T-cell (primary cell): ENCODE measurements at regions not wholly inside any gene's neighbourhood (a gene's known extent, or its start where the extent isn't known, plus 50 kb on each side); places are given as distances from the start of the nearest gene placed in this dataset.
A peak's percentile ranks its signal among the peaks of the same experiment; 100 is the strongest.

Experiments
- ATAC-seq, 4 experiments: fragments of 200-7000 bp in 3 of 4; fragments of 150-1000 bp in 1 of 4; cut with Tn5 transposase; replicated peaks in 1 of 4; 1 replicate in 3 of 4; 2 replicates in 1 of 4; pipeline ENCODE4 v1.10.0; 2021; ENCODE audit warnings: moderate library complexity in 3 of 4, mild to moderate bottlenecking in 2 of 4, moderate number of reproducible peaks in 1 of 4
- CTCF ChIA-PET, 2 donors: fragments of 300-600 bp; sonication (Branson Sonifier 250); formaldehyde crosslinking; loops; one replicate each; lab custom pipeline; 2022; ENCODE audit warnings: antibody characterized with exemption in 2 of 2; lab: Charles Lee
- POLR2A ChIA-PET, 2 donors: fragments of 300-600 bp; sonication (Branson Sonifier 250); formaldehyde crosslinking; loops; one replicate each; lab custom pipeline; 2022; ENCODE audit warnings: antibody characterized with exemption in 2 of 2; lab: Charles Lee
- DNase-seq, 35 experiments: peaks; one replicate each; pipeline versions ENCODE4 v3.0.0 to v3.0.0-alpha.2; 2013 to 2023
- H3K27ac ChIP-seq: one replicate; pipeline ENCODE4 v1.5.1; 2013; ENCODE audit warnings: low read length
- H3K27me3 ChIP-seq, 2 experiments: replicated peaks in 1 of 2; 1 replicate in 1 of 2; 2 replicates in 1 of 2; pipeline versions ENCODE4 v1.6.1 to v1.7.0; 2013; ENCODE audit warnings: low read length in 1 of 2, mixed read lengths in 1 of 2; ENCODE audit not compliant: control insufficient read depth in 2 of 2, insufficient read depth in 2 of 2; ENCODE audit errors: extremely low read depth in 1 of 2
- H3K36me3 ChIP-seq, 2 donors: 1 replicate in 1 of 2; 2 replicates in 1 of 2; pipeline versions ENCODE4 v1.6.1 to v1.7.0; 2013; ENCODE audit warnings: low read length in 1 of 2; ENCODE audit not compliant: control insufficient read depth in 2 of 2, insufficient read depth in 1 of 2; ENCODE audit errors: extremely low read depth in 1 of 2
- H3K4me1 ChIP-seq, 2 experiments: 1 replicate in 1 of 2; 2 replicates in 1 of 2; pipeline versions ENCODE4 v1.6.1 to v1.7.0; 2013; ENCODE audit warnings: low read length in 2 of 2, mixed read lengths in 1 of 2; ENCODE audit not compliant: insufficient read depth in 2 of 2, control insufficient read depth in 1 of 2; ENCODE audit errors: extremely low read depth in 1 of 2
- H3K4me3 ChIP-seq, 2 donors: 1 replicate in 1 of 2; 2 replicates in 1 of 2; pipeline versions ENCODE4 v1.5.1 to v1.7.0; 2013; ENCODE audit warnings: mild to moderate bottlenecking in 2 of 2, low read length in 1 of 2, moderate library complexity in 1 of 2; ENCODE audit not compliant: control insufficient read depth in 1 of 2; ENCODE audit errors: extremely low read depth in 1 of 2
- H3K9me3 ChIP-seq: 2 replicates; pipeline ENCODE4 v1.7.0; 2013
- H3K27ac Mint-ChIP-seq, 2 donors: one replicate each; pipeline ENCODE4 v1.8.0; 2020 to 2021; ENCODE audit warnings: mild to moderate bottlenecking in 2 of 2, mixed read lengths in 2 of 2
- H3K27me3 Mint-ChIP-seq, 2 donors: one replicate each; pipeline ENCODE4 v1.8.0; 2021 to 2022; ENCODE audit warnings: mixed read lengths in 2 of 2
- H3K36me3 Mint-ChIP-seq: one replicate; pipeline ENCODE4 v1.8.0; 2021; ENCODE audit warnings: mixed read lengths
- H3K4me1 Mint-ChIP-seq, 3 donors: one replicate each; pipeline ENCODE4 v1.8.0; 2020 to 2022; ENCODE audit warnings: mixed read lengths in 3 of 3, mild to moderate bottlenecking in 1 of 3
- H3K4me3 Mint-ChIP-seq, 3 donors: one replicate each; pipeline ENCODE4 v1.8.0; 2020 to 2022; ENCODE audit warnings: mild to moderate bottlenecking in 3 of 3, mixed read lengths in 3 of 3, moderate library complexity in 3 of 3
- H3K9me3 Mint-ChIP-seq, 3 donors: one replicate each; pipeline ENCODE4 v1.8.0; 2020 to 2022; ENCODE audit warnings: mixed read lengths in 3 of 3
- WGBS: methylation state at CpG from one replicate; pipeline ENCODE4 v1.1.5; 2013; ENCODE audit warnings: missing lambda C conversion rate; ENCODE audit not compliant: insufficient coverage; 5-methylcytosine and 5-hydroxymethylcytosine counted together

DNA sequence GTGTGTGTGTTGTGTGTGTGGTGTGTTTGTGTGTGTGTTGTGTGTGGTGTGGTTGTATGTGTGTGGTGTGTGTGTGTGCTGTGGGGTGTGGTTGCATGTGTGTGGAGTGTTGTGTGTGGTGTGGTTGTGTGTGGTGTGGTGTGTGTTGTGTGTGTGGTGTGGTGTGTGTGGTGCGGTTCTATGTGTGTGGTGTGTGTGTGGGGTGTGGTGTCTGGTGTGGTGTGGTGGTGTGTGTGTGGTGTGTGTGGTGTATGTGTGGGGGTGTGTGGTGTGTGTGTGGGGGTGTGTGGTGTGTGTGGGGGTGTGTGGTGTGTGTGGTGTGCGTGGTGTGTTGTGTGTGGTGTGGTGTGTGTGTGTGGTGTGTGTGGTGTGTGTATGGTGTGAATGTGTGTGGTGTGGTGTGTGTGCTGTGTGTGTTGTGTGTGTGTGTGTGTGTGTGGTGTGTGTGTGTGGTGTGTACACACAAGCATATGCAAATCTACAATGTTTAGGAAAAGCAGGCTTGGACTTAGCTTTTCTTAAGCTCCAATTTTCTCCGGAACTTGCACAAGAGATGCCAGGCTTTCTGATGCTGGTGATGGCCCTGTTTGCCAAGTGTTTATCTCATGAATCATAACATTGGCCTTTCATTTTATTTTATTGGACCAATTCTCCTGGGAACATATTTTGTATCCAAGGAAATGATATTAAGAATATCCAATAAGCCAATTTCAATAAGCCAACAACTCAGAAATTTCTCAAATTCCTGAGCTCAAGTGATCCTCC lies 148.7 kb downstream of the SPATA18 start:
- POLR2A ChIA-PET, result no interaction called here
- Histone ChIP-seq H3K27me3 (no peaks in the 10 kb centered on the region), H3K4me3 (no peak overlapping the region), H3K9me3 (no peaks in the 10 kb centered on the region), H3K4me1 (no peaks in the 10 kb centered on the region), H3K27ac (no peak overlapping the region), H3K36me3 (no peaks in the 10 kb centered on the region)
- Mint-ChIP-seq H3K4me1 (no peaks in the 10 kb centered on the region), H3K36me3 (no peaks in the 10 kb centered on the region), H3K27me3 (no peaks in the 10 kb centered on the region), H3K27ac (no peak overlapping the region), H3K4me3 (no peak overlapping the region), H3K9me3 (peaks cover 0 to 4% (median 0%) of the 10 kb centered on the region in 3 donors)
- no peak for DNase-seq
- no peak for ATAC-seq
- WGBS, result 95% methylated on average over 2 of the region's 3 CpGs
- CTCF ChIA-PET, result no interaction called here

DNA sequence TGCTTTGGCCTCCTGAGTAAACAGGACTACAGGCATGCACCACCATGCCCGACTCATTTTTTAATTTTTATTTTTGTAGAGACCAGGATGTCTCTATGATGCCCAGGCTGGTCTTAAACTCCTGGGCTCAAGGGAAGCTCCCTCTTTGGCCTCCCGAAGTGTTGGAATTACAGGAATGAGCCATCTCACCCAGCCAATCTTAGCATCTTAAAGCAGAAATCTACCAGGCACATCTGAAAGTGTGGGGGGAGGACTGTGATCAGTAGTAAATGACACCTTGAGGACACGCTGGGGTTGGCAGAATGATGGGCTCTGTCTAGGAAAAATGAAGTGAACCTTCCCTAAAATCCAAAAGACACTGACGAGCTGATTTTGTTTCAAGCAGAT lies 149.2 kb downstream of the SPATA18 start:
- no peaks in the 10 kb centered on the region for H3K27me3 Mint-ChIP-seq
- no peak overlapping the region for H3K27ac Mint-ChIP-seq
- Histone ChIP-seq H3K4me3 (no peak overlapping the region), H3K9me3 (no peaks in the 10 kb centered on the region), H3K27ac (no peak overlapping the region), H3K36me3 (no peaks in the 10 kb centered on the region), H3K27me3 (no peaks in the 10 kb centered on the region), H3K4me1 (no peaks in the 10 kb centered on the region)
- H3K36me3 Mint-ChIP-seq, result no peaks in the 10 kb centered on the region
- WGBS, result 80% methylated on average over 2 of the region's 4 CpGs
- H3K4me1 Mint-ChIP-seq, result no peaks in the 10 kb centered on the region
- no peak for ATAC-seq
- POLR2A ChIA-PET, result no interaction called here
- CTCF ChIA-PET, result no interaction called here
- H3K4me3 Mint-ChIP-seq, result no peak overlapping the region
- H3K9me3 Mint-ChIP-seq, result peaks cover 0 to 4% (median 0%) of the 10 kb centered on the region in 3 donors
- no peak for DNase-seq

DNA sequence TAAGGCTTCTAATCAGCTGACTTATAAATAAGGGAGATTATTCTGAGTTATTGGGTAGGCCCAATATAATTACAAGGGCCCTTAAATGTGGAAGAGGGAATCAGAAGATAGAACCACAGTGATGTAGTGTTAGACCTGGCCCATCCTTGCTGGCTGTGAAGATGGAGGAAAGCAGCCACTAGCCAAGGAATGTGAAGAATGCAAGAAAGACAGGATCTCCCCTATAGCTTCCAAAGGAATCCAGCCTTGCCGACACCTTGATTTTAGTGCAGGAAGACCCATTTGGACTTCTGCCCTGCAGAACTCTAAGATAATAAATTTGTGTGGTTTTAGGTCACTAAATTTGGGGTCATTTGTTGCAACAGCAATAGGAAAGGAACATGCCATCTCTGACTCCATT lies 150.6 kb downstream of the SPATA18 start:
- Histone ChIP-seq H3K9me3 (no peaks in the 10 kb centered on the region), H3K27ac (no peak overlapping the region), H3K4me3 (no peak overlapping the region), H3K36me3 (no peaks in the 10 kb centered on the region), H3K4me1 (no peaks in the 10 kb centered on the region), H3K27me3 (no peaks in the 10 kb centered on the region)
- H3K9me3 Mint-ChIP-seq, result peaks cover 0 to 4% (median 0%) of the 10 kb centered on the region in 3 donors
- H3K27ac Mint-ChIP-seq, result no peak overlapping the region
- POLR2A ChIA-PET, result no interaction called here
- DNase-seq (no peak), ATAC-seq (peak in 1 of 4 experiments; percentile 34)
- no peaks in the 10 kb centered on the region for H3K4me1 Mint-ChIP-seq
- CTCF ChIA-PET, result no interaction called here
- H3K27me3 Mint-ChIP-seq, result no peaks in the 10 kb centered on the region
- H3K36me3 Mint-ChIP-seq, result no peaks in the 10 kb centered on the region
- no peak overlapping the region for H3K4me3 Mint-ChIP-seq
- WGBS, result no CpG with 5 or more reads among the region's 1 CpG

DNA sequence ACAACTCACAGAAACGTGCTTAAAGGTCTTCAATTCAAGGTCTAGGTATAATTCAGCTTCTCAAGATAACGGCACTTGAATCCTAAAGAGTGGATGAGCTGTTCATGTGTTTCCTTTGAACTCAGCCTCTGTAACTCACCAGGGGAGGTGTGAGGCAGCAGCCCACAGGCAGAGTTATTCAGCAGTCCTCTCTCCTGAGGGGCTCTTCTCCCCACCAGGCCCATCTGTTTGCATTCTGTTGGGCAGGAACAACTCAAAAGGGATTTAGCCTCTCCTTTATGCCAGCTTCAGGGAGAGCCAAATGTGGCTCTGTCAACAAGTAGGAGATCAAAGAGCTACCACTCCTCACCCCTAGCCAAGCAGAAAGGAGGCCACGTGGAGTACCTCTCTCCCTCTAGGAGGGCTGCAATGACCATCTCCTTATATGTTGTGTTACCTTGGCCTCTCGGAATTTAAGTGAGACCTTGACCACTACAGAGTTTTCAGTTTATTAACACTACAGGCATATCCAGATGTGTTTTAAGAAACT lies 151.2 kb downstream of the SPATA18 start:
- no peak overlapping the region for H3K4me3 Mint-ChIP-seq
- Histone ChIP-seq H3K36me3 (no peaks in the 10 kb centered on the region), H3K27ac (no peak overlapping the region), H3K4me1 (no peaks in the 10 kb centered on the region), H3K27me3 (no peaks in the 10 kb centered on the region), H3K4me3 (no peak overlapping the region), H3K9me3 (no peaks in the 10 kb centered on the region)
- peaks cover 0 to 4% (median 0%) of the 10 kb centered on the region in 3 donors for H3K9me3 Mint-ChIP-seq
- no peak for DNase-seq
- H3K27me3 Mint-ChIP-seq, result no peaks in the 10 kb centered on the region
- no peak for ATAC-seq
- CTCF ChIA-PET, result no interaction called here
- H3K27ac Mint-ChIP-seq, result no peak overlapping the region
- POLR2A ChIA-PET, result no interaction called here
- no peaks in the 10 kb centered on the region for H3K36me3 Mint-ChIP-seq
- WGBS, result no CpG with 5 or more reads among the region's 4 CpGs
- H3K4me1 Mint-ChIP-seq, result no peaks in the 10 kb centered on the region

DNA sequence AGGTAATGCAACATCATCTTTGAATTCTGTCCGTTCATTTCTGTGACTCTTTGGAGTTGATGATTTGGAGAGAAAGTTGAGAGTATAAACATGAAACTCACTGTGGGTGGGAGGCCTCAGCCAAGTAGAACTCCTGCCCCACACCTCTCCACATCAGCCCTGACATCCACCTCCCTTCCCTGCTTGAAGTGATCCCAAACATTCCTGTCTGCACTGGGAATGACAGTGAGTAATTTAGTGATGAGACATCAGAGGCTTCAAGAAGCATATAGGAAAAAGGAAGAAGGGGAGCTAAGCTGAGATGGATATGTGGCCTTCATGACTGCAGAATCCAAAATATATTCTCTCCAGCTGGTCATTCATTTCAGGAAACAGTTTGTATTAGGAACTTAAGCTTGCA lies 151.8 kb downstream of the SPATA18 start:
- CTCF ChIA-PET, result interaction anchor here in 1 of 2 donors (0.7 kb wide), 1 partner anchor 92 kb away, joined by 3 read pairs; no protein-coding TSS in a partner anchor
- Histone ChIP-seq H3K4me1 (no peaks in the 10 kb centered on the region), H3K36me3 (no peaks in the 10 kb centered on the region), H3K27ac (no peak overlapping the region), H3K9me3 (no peaks in the 10 kb centered on the region), H3K4me3 (no peak overlapping the region), H3K27me3 (no peaks in the 10 kb centered on the region)
- Mint-ChIP-seq H3K9me3 (peaks cover 0 to 4% (median 0%) of the 10 kb centered on the region in 3 donors), H3K27me3 (no peaks in the 10 kb centered on the region), H3K36me3 (no peaks in the 10 kb centered on the region), H3K27ac (no peak overlapping the region), H3K4me3 (no peak overlapping the region), H3K4me1 (no peaks in the 10 kb centered on the region)
- no CpG with 5 or more reads among the region's 1 CpG for WGBS
- POLR2A ChIA-PET, result no interaction called here
- ATAC-seq, result no peak
- no peak for DNase-seq

DNA sequence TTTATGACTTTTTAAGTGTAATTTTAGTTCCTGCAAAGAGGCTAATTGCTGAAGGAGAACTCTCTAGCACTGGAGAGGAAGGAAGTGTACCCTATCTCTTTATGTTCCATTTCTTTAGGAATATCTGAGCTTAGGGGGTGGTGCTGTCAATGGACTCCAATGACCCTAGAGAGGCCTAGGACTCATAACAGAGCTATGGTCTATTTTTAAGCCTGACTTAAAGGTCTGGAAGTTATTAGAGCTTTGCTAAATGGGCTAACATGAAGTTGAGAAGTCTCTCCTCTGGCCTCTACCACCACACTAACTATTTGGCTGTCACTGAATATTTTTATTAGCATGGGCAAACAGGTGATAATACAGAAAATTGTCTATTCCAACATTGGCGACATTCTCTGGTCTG lies 152.2 kb downstream of the SPATA18 start:
- Mint-ChIP-seq H3K27me3 (no peaks in the 10 kb centered on the region), H3K9me3 (peaks cover 0 to 6% (median 2%) of the 10 kb centered on the region in 3 donors), H3K27ac (no peak overlapping the region), H3K4me3 (no peak overlapping the region), H3K4me1 (no peaks in the 10 kb centered on the region), H3K36me3 (no peaks in the 10 kb centered on the region)
- DNase-seq (no peak), ATAC-seq (no peak)
- no peak overlapping the region for H3K27ac ChIP-seq
- no peaks in the 10 kb centered on the region for H3K27me3 ChIP-seq
- H3K9me3 ChIP-seq, result no peaks in the 10 kb centered on the region
- ChIA-PET POLR2A (no interaction called here), CTCF (interaction anchor here in 1 of 2 donors (0.7 kb wide), 1 partner anchor 92 kb away, joined by 3 read pairs; no protein-coding TSS in a partner anchor)
- H3K4me3 ChIP-seq, result no peak overlapping the region
- no peaks in the 10 kb centered on the region for H3K36me3 ChIP-seq
- no peaks in the 10 kb centered on the region for H3K4me1 ChIP-seq
- WGBS, result no CpG with 5 or more reads among the region's 1 CpG
